SKM-1 treated with dmso at 0.1 percent for 144 hours (cell line): ENCODE measurements at regions not wholly inside any gene's neighbourhood (a gene's known extent, or its start where the extent isn't known, plus 50 kb on each side); places are given as distances from the start of the nearest gene placed in this dataset.

Source experiments
- DNase-seq: peaks from one replicate; lab custom pipeline; 2025; ENCODE audit not compliant: unreplicated experiment; lab: John Stamatoyannopoulos, UW

- DNase-seq: no peak
These were observed 111.0 kb downstream of the GAS1 start for GRCh38 chr9:86836266-86836665.

DNA sequence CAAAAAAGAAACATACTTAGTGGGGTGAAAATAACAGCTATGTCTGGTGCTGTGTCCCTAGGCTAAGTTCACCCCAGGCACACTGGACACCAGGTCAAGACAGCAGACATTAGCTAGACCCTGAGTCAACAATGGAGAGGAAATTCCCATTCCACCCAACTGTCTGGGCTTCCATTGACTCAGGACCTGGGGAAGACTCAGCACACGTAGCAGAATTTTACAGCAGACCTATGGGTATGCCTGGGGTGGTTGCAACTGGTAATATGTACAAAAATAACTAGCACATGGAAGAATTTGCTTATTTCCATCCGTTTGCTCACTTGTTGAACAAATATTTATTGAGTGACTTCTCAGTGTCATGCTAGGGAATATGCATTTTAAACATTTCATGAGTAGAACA, 117.0 kb downstream of the GAS1 start:
- DNase-seq: no peak

GRCh38 chr9:86829496-86830046, 117.7 kb downstream of the GAS1 start:
- DNase-seq: no peak

- DNase-seq: no peak
These were observed 118.7 kb downstream of the GAS1 start for GRCh38 chr9:86828631-86829030.

- DNase-seq: no peak
These were observed 119.4 kb downstream of the GAS1 start for GRCh38 chr9:86827893-86828292.

DNA sequence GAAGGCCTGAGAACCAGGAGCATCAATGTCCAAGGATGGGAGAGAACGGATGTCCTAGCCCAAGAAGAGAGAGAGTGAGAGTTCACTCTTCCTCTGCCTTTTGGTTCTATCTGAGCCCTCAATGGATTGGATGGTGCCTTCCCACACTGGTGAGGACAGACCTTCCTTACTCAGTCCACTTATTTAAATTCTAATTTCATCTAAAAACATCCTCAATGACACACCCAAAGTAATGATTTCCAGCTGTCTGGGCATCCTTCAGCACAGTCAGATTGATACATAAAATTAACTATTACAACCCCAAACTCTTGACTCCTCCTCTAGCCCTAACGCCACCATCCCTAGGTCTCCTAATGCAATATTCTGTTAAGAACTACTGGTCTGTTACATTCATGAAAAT, 122.0 kb downstream of the GAS1 start:
- DNase-seq: no peak

GRCh38 chr9:86822006-86822801, 125.1 kb downstream of the GAS1 start:
- DNase-seq: no peak

GRCh38 chr9:86821006-86821845, 126.1 kb downstream of the GAS1 start:
- DNase-seq: no peak

- no peak for DNase-seq
These were observed 127.8 kb downstream of the GAS1 start for GRCh38 chr9:86819552-86819951.

DNA sequence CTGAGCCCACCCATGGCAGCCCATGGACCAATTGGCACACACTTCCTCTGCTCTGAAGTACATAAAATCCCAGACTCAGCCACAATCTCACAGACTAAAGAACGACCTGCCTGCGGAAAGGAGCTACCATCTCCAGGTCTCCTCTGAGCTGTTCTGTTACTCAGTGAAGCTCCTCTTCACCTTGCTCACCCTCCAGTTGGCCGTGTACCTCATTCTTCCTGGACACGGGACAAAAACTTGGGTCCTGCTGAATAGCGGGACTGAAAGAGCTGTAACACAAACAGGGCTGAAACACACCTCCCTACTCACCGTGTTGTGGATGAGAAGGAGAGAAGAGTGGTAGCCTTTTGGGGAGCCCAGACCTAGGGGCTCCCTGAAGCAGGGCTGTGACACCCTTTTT, 128.7 kb downstream of the GAS1 start:
- no peak for DNase-seq

DNA sequence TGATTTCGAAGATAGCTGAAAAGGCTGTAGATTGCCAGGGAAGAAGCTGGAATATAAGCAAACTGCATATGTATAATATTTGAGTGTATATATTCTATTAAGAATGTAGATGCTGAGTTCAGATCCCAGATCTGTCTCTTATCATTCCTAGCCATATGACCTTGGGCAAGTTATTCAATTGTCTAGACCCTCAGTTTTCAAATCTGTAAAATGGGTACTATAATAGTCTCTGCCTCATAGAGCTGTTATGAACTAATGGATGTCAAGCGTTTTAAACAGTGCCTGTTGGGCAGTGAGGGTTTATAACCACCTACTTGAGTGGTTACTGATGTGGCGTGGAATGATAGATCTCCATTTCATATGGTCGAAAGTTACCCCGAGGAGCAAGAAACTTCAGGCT, 130.4 kb downstream of the GAS1 start:
- no peak for DNase-seq

DNA sequence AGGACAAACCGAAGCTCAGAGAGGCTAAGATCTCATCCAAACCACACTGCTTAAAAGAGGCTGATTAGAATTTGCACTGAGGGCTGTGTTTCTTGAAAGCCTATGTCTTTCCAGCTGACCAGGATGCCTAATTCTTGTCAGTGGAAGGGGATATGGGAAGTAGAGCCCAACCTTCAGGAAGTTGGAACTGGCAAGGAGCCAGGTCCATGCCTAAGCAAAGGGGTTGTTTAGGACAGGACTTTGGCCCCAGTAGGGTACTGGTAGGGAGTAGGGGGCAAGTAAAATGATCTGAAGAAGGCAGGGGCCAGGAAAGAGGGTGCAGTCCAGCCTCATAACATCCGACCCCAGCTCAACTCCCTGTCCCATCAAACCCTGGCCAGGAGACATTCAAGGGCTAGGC, 130.9 kb downstream of the GAS1 start:
- DNase-seq: no peak

DNA sequence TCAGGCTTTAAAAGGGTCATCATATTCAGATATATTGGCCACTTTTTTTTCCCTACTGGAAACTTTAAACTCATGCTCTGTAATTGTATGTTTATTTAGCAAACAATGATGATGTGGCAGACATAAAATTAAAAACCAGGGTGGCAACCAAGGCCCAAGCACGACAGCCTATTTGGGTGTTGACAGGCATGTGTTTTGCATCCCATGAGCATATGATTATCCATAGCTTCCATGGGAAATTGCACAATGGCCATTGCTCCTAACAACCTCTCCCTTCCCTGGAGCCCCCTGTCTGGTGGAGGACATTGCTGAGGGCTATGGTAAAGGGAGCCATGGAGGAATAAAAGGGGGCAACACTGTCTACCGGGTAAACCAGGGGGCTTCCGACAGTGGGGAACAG, 134.7 kb downstream of the GAS1 start:
- DNase-seq: no peak

- no peak for DNase-seq
These were observed 137.4 kb downstream of the GAS1 start for GRCh38 chr9:86809759-86810367.

DNA sequence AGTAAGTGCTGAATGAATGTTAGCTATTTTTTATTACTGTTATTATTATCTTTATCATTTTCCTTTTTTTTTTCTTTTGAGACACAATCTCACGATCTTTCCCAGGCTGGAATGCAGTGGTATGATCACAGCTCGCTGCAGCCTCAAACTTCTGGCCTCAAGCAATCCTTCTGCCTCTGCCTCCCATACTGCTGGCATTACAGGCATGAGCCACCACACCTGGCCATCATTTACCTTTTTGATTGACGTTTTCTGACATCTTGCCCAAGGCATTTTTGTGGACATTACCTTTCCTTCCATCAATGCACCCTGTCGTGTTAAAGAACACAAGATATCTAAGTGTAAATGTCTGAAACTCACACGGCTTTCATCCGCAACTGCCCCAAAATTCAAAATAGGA, 138.2 kb downstream of the GAS1 start:
- DNase-seq: no peak

DNA sequence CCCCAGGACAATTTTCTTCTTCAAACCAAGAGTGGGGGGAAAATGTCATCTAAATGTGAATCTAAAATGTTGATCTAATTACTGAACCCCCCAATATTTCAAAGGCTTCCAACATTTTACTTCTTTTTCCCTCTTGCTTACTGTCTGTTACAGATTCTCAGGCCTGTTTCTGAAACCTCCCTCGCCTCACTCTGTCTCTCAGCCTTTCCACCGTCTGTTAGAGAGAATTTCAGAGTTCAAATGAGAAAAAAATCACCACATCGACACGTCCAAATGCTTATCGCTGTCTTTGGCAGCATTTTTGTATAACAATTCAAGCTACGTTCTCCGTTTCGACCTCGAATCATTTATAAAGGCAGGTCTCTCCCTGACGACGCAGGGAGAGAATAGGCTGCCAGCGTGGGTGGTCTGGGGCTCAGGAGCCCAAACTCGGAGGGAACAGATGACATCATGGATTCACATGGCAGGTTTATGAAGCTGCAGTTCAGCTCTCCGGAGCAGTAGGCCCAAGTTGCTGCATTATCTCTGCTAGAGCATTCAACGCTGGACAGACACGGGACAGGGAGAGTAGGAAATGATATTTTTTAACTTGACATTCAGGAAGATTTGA, 139.8 kb downstream of the GAS1 start:
- DNase-seq: no peak

GRCh38 chr9:86804011-86804410, 143.3 kb downstream of the GAS1 start:
- no peak for DNase-seq

- DNase-seq: no peak
These were observed 144.2 kb downstream of the GAS1 start for GRCh38 chr9:86802900-86803673.

DNA sequence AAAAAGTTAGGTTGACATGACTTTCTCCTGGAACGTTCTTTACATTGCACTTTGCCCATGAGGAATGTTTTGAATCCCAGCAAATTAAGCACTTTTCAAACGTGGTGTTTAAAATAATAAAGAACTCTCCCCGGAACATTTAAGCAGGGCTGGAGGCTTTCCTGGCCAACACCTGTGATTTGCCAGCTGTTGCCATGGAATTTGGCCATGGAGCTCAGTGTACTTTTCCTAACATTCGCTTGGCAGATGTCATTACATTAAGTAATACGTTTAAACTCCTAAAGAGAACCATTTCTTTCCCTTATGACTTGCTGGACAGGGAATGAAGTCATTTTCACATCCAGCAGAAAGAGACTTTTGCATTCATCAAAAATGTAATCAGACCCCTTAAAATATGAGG, 146.1 kb downstream of the GAS1 start:
- no peak for DNase-seq

GRCh38 chr9:86800681-86801080, 146.6 kb downstream of the GAS1 start:
- no peak for DNase-seq
